ENCODE measurements at regions not wholly inside any gene's neighbourhood (a gene's known extent, or its start where the extent isn't known, plus 50 kb on each side); places are given as distances from the start of the nearest gene placed in this dataset.
"Not testable (repeated sequence)": the region's sequence is repeated elsewhere in the genome, so short reads cannot be mapped to it uniquely, and the experiment has no call there.

DNA sequence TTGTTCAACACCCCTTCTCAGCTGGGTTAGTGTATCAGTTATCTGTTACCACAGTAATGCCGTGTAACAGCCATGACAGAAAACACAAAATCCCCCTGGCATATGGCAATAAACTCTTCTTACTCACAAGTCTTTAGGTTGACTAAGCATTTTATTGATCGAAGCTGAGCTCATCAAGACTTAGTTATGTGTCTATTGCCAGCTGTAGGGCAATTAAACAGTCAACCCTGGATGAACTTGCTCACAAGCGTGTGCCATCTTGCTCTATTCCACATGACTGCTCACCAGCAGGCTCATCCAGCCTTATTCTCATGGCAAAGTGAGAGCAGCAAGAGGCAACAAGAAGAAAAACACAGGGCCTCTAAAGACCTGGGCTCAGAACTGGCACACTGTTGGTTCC, 333.8 kb upstream of the PTBP2 start:
- DNase-seq: no peak

DNA sequence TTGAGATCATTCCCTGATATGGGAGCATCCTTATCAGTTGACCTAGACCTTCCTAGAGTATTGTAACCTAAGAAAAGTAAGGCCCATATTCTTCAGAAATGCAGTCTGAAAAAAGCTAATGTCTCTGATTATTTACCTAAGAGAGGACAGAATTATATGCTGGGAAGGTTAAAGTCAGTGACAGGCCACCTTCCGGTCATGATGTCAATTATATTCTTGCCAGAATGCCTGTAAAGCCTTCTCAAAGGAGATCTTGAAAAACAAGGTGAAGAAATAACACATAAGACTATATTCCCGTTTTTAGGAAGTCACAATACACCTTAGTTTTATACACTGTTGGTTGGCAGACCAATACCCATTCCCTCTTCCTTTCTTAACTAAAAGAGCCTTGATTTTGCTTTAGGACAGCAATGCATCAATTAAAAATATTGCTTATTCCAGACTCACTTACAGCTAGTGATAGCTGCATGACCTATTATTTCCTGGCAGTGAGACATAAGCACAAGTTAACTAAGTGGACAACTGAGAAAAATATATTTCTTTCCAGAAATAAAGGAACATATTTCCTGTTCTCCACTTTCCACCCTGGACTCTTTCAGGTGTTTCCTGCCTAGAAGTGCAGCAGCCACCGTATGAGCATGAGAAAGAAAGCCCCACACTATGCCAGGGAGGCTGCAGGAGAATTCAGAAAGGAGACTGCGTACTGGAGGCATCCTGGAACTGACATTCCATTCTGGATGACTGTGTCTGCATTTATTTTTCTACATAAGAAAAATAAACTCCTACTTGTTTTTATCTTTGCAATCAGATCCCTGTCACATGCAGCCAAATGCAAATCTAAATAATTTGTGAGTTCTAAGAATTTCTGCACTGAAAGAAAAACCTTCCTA, 332.9 kb upstream of the PTBP2 start:
- DNase-seq: no peak

DNA sequence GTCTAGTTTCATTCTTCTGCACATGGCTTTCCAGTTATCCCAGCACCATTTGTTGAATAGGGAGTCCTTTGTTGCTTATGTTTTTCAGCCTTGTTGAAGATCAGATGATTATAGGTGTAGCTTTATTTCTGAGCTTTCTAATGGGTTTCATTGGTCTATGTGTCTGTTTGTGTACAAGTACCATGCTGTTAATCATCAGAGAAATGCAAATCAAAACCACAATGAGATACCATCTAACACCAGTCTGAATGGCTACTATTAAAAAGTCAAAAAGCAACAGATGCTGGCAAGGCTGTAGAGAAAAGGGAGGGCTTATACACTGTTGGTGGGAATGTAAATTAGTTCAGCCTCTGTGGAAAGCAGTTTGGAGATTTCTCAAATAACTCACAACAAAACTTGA, 321.5 kb upstream of the PTBP2 start:
- no peak for DNase-seq

DNA sequence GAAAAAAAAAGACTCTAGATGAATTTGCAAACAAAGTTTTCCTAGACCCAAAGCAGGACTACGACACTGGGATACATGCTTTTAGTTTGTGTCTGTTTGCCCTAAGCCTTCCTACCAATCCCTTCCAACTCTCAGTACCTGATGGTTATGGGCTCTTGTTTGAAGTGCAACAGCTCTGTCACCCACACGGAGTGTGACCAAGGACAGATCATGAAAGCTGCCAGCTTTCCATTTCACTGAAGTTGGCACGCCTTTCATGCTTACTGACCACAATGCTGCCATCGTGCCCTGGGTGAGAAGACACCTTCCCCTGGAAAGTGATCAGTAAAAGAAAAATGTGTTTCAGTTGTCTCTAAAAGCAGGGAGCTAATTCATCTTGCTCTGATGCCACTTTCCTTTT, 312.5 kb upstream of the PTBP2 start:
- no peak for DNase-seq

DNA sequence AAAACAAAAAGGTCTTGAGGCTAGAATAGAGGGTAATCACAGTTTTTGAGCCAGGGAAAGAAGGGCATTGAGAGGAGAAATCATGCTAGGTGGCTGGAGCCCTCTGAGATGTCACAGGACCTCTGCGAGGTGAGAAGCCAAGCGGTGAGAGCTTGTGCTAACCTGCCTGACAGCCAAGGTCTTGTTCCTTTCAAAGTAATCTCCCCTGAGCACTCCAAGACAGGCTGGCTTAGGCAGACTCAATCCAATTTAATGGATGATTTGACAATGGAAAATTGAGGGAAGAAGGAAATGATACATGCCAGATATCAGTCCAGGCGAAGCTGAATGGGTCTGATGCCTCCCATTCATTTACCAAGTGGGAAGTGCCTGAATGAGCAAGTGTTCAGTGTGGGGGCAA, 311.9 kb upstream of the PTBP2 start:
- no peak for DNase-seq

DNA sequence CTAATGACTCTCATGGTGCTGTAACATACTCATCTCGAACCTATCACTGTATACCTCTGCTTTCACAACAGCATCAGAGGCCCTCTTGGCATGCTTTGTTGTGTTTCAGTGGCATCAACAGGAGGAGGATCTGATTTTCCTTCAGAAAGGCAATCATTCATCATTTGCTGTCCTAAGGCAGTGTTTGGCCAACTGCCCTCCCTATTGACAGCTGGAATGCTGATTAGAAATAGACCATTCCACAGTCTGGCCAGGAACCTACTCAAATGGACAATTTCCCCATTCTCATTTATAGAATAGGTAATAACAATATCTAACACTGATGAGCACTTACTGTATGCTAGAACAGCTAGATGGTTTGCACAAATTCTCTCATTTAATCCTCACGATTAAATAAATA, 310.6 kb upstream of the PTBP2 start:
- DNase-seq: no peak

DNA sequence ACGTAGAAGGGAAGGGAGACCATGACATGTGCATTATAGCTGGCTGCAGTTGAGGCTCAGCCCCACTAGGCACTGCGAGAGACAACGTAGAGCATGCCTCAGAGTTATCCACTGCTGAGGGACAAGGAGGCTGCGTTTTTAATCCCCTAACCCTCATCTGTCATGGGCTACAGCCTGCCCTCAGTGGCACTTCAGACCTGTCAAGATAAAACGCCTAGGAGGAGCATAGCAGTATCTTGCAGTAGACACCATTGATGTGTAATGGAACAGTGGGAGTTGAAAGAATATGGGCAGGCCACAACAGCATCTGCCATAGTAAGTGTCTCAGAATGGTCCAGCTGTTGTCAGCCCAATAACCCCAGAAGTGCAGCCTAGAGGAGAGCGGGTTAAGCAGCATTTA, 307.0 kb upstream of the PTBP2 start:
- no peak for DNase-seq

DNA sequence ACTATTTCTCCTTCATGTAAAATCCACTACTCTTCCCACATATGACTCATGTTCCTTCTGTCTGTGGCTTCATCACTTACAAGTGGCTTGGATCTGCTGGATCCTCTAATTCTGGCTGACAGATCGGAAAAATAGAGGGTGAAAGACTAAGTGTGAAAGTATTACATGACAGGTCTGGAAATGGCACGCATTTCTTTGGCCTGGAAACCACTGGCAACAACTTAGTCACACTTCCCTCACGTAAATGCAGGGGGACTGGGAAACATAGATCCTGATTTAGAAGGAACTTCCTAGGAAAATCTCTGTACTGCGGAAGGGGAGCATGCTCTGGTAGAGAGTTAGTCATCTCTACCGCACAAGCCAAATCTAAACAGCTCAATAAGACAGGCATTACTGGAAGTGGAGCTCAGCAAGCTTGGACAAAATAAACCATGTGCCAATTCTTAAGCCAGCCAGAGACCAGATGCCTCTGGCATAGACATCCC, 305.4 kb upstream of the PTBP2 start:
- no peak for DNase-seq

DNA sequence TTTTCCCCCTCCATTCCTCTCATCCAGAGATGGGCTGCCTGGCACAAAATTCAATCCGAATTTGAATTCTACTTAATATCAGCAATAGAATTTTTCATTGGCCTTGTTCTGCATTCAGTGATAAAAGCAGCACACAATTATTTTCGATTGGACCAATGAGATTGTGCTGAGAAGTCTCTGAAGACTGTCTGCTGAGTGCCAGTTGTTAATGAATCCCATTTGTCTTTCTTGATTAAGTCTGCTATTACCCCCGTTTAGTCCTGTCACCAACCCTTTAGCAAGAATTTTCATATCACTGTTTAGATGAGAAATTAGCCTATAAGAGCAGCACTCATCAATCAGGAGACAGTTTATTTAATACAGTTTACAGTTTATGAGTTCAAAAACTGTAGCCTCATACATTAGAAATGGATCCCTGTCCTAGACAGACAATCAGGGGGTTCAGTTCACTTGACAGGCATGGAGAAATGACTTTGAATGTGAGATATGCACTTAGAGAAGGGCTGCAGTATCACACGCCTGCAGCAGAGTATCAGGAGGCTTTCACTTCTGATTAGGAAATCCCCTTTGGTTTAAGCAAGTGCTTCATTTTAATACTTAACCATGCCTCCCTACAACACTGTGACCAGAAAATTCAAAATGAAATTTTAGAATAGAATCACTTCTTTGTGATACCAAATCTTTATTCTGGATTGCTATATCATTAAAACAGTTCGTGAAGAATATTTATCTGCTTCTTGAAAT, 304.7 kb upstream of the PTBP2 start:
- no peak for DNase-seq

DNA sequence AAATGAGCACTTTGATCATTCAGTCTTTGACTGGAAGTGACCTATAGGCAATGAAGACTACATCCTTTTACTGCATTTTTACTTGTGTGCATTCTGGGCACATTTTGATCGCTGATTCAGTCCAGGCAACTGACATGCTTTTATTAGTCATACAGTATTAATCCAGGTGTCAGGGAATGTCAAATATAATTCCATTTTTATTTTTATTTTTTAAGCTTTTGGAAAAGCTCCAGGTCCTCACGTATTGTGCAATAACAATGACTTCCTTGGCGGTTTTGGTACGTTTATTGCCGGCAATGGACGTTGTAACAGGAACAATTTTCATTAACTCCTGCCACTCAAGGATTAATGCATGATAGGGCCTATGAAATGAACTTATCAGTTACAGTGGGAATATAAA, 302.6 kb upstream of the PTBP2 start:
- DNase-seq: no peak

DNA sequence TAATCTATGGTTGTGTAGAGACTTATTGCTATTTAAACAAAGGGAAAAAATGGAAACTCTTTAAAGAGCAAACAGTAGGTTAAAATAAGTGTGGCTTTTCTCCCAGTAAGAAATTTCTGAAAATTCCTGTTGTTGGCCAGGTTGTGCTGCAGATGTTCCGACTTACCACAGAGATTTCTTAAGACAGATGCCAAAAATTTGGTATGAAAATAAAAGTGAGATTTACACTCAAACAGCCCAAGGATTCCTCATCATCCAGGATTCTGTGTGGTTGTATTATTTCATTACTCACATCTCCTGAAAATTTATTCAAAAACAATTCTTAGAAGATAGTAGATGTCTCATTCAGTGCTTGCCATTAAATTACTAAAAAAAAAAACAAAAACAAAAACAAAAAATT, 296.7 kb upstream of the PTBP2 start:
- DNase-seq: no peak

DNA sequence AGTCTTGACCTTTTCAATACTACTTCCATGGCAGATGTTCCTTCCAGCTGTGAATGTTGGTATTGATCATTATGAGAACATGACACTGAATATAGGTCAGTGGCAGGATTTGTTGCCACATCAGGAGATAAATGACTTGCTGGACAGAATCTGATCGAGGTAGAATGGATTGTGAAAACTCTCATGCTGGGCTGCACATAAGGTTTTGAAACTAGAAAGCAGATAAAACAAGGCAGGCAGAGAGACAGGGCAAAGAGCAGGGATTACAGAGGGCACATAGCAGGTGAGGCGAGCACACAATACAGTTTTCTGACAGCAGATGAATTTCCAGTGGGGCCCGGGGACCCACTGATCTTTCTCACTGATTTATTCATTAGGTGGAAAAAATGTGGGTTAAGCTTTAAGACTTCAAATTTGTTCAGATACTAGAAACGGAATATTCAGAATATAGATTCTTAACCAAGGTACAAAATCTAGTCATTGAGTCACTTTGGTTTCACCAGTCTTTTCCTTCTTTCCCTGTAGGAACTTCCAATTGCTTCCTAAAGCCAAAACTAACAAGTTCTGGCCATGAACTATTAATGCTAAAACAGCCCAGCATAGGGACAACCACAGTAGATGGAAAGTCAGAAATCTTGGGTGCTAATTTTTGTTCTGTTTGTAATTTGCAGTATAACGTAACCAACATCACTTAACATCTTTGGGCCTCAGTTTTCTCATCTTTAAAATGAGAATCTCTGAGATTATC, 296.0 kb upstream of the PTBP2 start:
- no peak for DNase-seq

DNA sequence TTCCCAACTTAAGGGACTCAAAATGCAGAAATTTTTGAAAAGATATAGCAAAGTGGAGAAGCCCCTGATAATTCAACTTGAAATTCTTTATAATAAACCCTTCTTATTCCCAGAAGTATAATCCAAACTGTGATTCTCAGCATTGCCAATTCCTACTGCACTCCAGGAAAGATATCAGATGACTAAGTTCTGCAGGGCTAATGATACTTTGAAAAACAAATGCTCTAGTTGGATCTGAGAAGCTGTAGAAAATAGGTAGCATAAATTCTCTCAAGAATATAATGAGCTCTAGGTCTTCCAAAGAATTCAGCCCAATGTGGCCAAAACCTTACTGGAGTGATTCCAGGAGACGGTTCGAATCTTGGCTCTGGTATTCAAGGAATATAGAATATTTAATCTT, 294.0 kb upstream of the PTBP2 start:
- no peak for DNase-seq

DNA sequence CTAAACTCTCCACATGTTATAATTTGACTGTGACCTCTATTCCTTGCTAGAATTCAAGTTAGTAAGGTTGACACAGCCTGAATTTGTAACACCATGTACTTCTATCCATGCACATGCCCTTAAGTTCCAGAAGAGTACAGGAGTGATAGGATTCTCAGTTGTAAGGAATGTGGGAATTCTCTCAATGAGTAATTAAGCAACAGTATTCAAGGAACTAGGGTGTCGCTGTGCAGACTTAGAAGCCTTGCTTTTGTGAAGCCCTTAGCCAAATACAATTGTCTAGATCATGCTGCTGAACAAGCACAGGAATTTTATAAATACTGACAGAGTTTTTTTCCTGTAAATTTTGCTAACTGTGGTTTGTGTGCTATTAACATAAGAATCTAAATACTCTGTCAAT, 276.3 kb upstream of the PTBP2 start:
- DNase-seq: no peak

DNA sequence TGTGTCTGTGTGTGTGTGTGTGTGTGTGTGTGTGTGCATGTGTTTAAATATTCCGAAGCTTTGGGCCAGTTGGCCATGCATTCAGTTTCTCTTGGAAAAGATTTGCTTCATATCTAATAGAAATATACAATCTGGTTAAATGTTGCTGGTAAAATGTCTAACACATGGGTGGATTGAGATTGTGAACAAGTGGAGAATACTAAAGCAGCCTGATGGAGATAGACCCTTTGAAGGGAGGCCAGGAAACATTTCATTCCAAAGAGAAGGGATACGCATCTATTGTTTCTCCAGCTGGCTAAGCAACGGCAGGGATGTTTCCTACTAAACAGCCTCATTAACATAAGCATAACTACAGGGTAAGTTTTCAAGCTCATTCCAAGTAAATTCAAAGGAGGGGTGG, 257.5 kb upstream of the PTBP2 start:
- no peak for DNase-seq

DNA sequence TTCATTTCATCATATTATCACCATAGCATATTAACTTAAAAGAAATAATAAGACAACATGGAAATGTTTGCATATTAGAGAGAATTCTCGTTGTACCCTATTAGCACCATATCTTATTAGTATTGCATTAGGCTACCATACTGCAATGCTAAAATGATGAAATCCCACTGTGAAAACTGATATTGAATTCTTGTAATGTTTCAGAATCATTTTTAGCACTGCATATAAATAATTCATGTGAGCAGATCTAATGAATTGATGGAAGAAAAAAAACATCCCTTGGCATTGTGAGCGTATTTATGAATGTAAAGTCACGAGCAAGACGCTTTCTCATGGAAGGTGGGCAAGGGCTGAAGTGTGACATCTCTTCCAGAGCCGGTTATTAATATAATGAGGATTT, 257.1 kb upstream of the PTBP2 start:
- no peak for DNase-seq

DNA sequence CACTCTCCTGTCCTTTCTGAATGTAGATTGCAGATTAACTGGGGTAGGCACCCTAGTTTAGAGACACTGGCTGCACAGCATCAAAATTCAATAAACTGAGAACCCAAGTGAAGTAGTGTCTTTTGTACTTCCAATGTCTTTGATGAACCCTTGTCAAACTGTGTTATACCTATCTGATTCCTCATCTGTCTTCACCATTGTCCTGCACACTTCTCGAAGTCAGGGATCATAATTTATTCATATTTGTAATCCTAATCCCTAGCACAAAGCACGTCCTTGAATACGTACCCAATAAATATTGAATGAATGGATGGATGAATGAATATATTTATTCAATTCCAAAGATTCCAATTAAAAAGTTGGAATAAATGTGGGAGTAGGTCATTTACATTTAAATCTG, 256.6 kb upstream of the PTBP2 start:
- no peak for DNase-seq

DNA sequence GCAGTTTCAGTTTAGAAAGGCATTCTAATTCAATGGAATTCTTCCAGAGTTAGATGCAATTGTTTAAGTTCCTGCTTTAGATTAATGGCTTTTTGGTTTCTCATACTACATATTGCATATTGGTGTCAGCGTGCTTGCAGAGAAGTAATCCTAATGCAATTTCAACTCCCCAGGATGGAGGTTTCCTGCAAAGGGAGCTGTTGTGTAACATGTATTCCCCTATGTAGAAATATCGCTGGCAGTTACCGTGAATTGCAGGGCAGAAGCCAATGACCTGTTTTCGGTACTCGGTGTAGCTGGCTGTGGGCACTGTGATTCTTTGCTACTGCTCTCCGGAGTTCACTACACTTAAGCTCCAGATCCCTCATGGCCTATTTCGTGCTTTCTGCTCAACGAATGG, 256.1 kb upstream of the PTBP2 start:
- no peak for DNase-seq

DNA sequence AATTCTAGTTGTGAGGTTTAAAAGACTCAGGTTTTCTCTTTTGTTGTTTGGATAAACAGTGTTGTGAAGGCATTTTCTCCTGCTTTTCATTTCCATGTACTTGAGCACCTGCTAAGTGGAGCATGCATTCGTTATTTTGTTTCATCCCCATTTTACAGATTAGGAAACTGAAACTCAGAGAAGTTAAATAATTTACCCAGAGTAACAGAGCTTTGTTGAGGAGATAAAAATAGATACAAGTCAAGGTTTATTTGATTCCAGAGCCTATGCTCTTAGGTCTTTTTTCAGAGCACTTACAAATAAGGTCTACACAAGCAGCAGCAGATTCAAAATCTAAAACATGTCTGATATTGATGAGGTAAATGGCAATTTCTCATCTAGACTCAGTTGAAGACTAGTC, 254.7 kb upstream of the PTBP2 start:
- no peak for DNase-seq

DNA sequence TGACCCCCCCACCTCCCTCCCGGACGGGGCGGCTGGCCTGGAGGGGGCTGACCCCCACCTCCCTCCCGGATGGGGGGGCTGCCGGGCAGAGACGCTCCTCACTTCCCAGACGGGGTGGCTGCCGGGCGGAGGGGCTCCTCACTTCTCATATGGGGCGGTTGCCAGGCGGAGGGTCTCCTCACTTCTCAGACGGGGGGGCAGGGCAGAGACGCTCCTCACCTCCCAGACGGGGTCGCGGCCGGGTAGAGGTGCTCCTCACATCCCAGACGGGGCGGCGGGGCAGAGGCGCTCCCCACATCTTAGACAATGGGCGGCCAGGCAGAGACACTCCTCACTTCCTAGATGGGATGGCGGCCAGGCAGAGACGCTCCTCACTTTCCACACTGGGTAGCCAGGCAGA, 251.9 kb upstream of the PTBP2 start:
- not testable (repeated sequence) for DNase-seq

DNA sequence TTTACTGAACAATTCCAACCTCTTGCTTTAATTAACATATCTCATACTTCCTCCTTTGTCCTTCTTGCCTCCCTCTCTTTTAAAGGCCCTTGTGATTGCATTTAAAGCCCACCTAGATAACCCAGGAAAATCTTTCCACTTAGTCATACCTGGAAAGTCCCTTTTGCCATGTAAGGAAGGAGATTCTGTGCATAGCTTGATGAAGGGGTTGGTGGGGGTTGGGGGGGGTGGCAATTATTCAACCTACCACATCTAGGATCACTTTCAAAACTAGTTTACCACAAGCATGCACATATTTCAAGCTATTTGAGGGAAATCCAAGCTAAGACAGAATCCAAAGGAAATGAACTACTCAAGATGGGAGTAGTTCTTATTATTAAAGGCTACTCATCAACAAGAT, 249.1 kb upstream of the PTBP2 start:
- DNase-seq: no peak

DNA sequence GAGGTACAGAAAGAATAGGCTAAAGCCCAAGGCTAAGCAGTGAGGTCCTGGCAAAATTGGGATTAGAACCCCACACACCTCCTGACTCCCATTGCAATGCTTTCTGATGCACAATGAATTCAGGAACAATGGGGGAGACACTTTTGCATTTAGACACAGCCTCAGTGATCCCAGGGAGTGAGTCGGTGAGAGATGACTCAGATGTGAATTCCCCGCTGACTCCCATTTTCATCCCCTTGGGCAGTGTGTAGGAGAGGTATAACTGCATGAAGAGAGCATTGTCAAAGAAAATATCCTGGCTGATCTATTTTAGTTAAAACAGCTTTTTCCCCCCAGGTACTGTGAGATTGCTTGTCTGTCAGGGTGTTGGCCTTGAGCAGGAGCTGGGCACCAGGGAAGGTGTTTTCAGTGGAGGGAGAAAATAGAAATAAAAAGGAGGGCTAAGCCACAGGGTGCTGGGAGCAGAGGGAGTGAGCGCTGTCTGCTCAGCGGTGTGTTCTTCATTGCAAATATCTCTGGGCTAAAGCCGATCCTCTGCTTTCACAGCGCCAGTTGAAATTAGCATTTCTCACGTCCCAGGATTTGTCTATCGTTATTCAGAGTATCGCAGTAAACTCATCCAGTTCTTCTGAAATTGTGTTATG, 247.7 kb upstream of the PTBP2 start:
- DNase-seq: no peak

Measured in NCI-H1105 (cell line).